Gastrocnemius medialis (tissue), 4 donors: ENCODE measurements at regions not wholly inside any gene's neighbourhood (a gene's known extent, or its start where the extent isn't known, plus 50 kb on each side); places are given as distances from the start of the nearest gene placed in this dataset.

ENCODE experiments used
- ATAC-seq, 2 donors: fragments of 150-250 bp; one replicate each; pipeline ENCODE4 v1.9.1; 2016
- DNase-seq, 2 donors: peaks; one replicate each; pipeline ENCODE4 v3.0.0-alpha.2; 2019
- H3K27ac ChIP-seq, 4 donors: fragments of 200-600 bp; sonication (generic); 1 replicate in 1 of 4; 2 replicates in 3 of 4; pipeline ENCODE4 v1.5.1; 2016 to 2018; ENCODE audit warnings: mild to moderate bottlenecking in 2 of 4, moderate library complexity in 1 of 4
- H3K27me3 ChIP-seq, 3 donors: fragments of 200-600 bp; sonication (generic) in 2 of 3; 1 replicate in 1 of 3; 2 replicates in 2 of 3; pipeline versions ENCODE4 v1.5.1 to v1.6.0; 2016 to 2019; ENCODE audit warnings: mild to moderate bottlenecking in 1 of 3, moderate library complexity in 1 of 3
- H3K36me3 ChIP-seq, 2 donors: fragments of 200-600 bp; sonication (generic) in 1 of 2; one replicate each; pipeline ENCODE4 v1.5.1; 2017 to 2018
- H3K4me1 ChIP-seq, 2 donors: fragments of 200-600 bp; sonication (generic) in 1 of 2; one replicate each; pipeline ENCODE4 v1.5.1; 2016 to 2017; ENCODE audit warnings: mild to moderate bottlenecking in 2 of 2
- H3K4me3 ChIP-seq, 4 donors: fragments of 200-600 bp; sonication (generic) in 3 of 4; 1 replicate in 1 of 4; 2 replicates in 3 of 4; pipeline ENCODE4 v1.5.1; 2016 to 2019; ENCODE audit warnings: mild to moderate bottlenecking in 2 of 4
- H3K9me3 ChIP-seq, 3 donors: fragments of 200-600 bp; sonication (generic) in 2 of 3; 1 replicate in 1 of 3; 2 replicates in 2 of 3; pipeline ENCODE4 v1.5.1; 2016 to 2019
- POLR2A ChIP-seq, 2 donors: fragments of 450-650 bp; IDR thresholded peaks; one replicate each; pipeline ENCODE4 v1.6.1; 2017; ENCODE audit warnings: antibody characterized with exemption in 2 of 2, mild to moderate bottlenecking in 2 of 2, moderate library complexity in 2 of 2
- in situ Hi-C, 4 donors: fragments of 200-750 bp; cut with MboI; loops; one replicate each; pipeline versions ENCODE4 v1.15.0 to v1.8.0; 2017; ENCODE audit warnings: low sequenced_read_pairs in 4 of 4
- intact Hi-C: fragments of 100-400 bp; cut with DNase I; formaldehyde crosslinking; loops from one replicate; pipeline ENCODE4 v1.15.1; 2023; ENCODE audit warnings: low total_unique reads
- TF ChIP-seq, protein P1 (sequence below), 5 experiments: fragments of 450-650 bp in 3 of 5; fragments of 200-600 bp in 2 of 5; sonication (generic) in 2 of 5; IDR thresholded peaks in 4 of 5; conservative IDR thresholded peaks in 1 of 5; 1 replicate in 4 of 5; 2 replicates in 1 of 5; pipeline ENCODE4 v1.5.1; 2016 to 2019; ENCODE audit warnings: antibody characterized with exemption in 5 of 5, mild to moderate bottlenecking in 3 of 5, moderate library complexity in 3 of 5

GRCh38 chr2:57886161-57886786 is 160.3 kb upstream of the VRK2 start:
- H3K27me3 ChIP-seq: no peaks in the 10 kb centered on the region
- no peaks in the 10 kb centered on the region for H3K4me1 ChIP-seq
- no peak overlapping the region for H3K27ac ChIP-seq
- H3K4me3 ChIP-seq: no peak overlapping the region
- ATAC-seq: no peak
- no peaks in the 10 kb centered on the region for H3K36me3 ChIP-seq
- TF ChIP-seq, protein P1, sequence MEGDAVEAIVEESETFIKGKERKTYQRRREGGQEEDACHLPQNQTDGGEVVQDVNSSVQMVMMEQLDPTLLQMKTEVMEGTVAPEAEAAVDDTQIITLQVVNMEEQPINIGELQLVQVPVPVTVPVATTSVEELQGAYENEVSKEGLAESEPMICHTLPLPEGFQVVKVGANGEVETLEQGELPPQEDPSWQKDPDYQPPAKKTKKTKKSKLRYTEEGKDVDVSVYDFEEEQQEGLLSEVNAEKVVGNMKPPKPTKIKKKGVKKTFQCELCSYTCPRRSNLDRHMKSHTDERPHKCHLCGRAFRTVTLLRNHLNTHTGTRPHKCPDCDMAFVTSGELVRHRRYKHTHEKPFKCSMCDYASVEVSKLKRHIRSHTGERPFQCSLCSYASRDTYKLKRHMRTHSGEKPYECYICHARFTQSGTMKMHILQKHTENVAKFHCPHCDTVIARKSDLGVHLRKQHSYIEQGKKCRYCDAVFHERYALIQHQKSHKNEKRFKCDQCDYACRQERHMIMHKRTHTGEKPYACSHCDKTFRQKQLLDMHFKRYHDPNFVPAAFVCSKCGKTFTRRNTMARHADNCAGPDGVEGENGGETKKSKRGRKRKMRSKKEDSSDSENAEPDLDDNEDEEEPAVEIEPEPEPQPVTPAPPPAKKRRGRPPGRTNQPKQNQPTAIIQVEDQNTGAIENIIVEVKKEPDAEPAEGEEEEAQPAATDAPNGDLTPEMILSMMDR (IDR thresholded peaks at IDR 0.05 in 4 of 5, conservative IDR thresholded peaks at IDR 0.05 in 1 of 5): no peak
- TF ChIP-seq POLR2A (IDR thresholded peaks at IDR 0.05): no peak
- no peak for DNase-seq
- in situ Hi-C loops: no loop called here
- intact Hi-C loops: no loop called here
- no peaks in the 10 kb centered on the region for H3K9me3 ChIP-seq

GRCh38 chr2:57888463-57888862 is 158.1 kb upstream of the VRK2 start:
- ATAC-seq: no peak
- Histone ChIP-seq H3K27me3 (no peaks in the 10 kb centered on the region), H3K9me3 (no peaks in the 10 kb centered on the region), H3K4me3 (no peak overlapping the region), H3K36me3 (no peaks in the 10 kb centered on the region), H3K27ac (no peak overlapping the region), H3K4me1 (no peaks in the 10 kb centered on the region)
- intact Hi-C loops (no loop called here), in situ Hi-C loops (no loop called here)
- no peak for DNase-seq
- TF ChIP-seq, protein P1 (IDR thresholded peaks at IDR 0.05 in 4 of 5, conservative IDR thresholded peaks at IDR 0.05 in 1 of 5): no peak
- no peak for TF ChIP-seq POLR2A (IDR thresholded peaks at IDR 0.05)

DNA sequence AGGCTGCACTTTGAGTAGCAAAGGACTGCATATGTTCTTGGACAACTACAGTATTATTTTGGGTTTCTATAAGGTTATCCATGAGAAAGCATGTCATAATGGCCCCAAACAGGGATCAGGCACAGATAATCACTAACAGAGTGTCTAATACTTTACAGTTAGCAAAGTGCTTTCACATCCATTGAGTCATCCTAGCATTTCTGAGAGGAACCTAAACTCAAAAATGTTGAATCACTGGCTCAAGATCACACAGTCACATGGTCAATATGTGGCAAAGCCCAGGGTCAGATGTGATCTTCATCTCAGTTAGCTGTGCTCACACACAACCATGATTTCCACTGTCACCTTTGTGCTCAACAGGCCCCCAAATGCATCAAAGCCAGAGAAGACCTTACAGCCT is 156.1 kb upstream of the VRK2 start:
- intact Hi-C loops: no loop called here
- Histone ChIP-seq H3K4me1 (no peaks in the 10 kb centered on the region), H3K36me3 (no peaks in the 10 kb centered on the region), H3K4me3 (no peak overlapping the region), H3K9me3 (no peaks in the 10 kb centered on the region), H3K27ac (no peak overlapping the region), H3K27me3 (no peaks in the 10 kb centered on the region)
- in situ Hi-C loops: no loop called here
- TF ChIP-seq POLR2A (IDR thresholded peaks at IDR 0.05): no peak
- ATAC-seq (no peak), DNase-seq (no peak)

DNA sequence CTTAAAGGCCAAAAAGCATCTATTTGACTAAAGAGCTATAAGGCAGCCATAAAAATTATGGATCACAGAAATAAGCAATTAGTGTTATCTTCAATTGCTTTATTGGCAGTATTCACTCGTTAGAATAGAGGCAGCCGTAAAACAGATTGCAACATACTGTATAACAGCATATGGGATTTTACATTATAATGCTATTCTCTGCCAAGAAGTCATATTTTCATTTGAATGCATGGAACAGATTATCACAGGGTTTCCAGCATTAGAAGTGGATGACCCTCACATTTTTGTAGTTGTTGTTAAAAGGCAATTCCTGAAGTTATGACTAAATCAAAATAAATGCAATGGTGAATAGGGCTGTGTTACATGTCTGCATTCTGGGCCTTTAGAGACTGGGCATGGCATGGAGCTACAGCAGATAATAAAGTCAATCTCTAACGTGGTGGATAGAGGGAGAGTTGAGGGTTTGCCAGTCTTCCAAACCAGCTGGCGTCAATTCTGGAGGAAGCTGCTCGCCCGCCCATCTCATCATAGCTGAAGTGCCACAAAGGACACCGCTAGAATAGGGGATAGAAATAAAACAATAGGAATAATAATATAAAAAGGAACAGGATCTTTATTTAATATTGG is 155.4 kb upstream of the VRK2 start:
- H3K4me3 ChIP-seq: no peak overlapping the region
- H3K4me1 ChIP-seq: no peaks in the 10 kb centered on the region
- TF ChIP-seq, protein P1 (IDR thresholded peaks at IDR 0.05 in 4 of 5, conservative IDR thresholded peaks at IDR 0.05 in 1 of 5): no peak
- no peak for TF ChIP-seq POLR2A (IDR thresholded peaks at IDR 0.05)
- no peak overlapping the region for H3K27ac ChIP-seq
- in situ Hi-C loops: no loop called here
- no peaks in the 10 kb centered on the region for H3K36me3 ChIP-seq
- H3K27me3 ChIP-seq: no peaks in the 10 kb centered on the region
- intact Hi-C loops: no loop called here
- DNase-seq (no peak), ATAC-seq (no peak)
- H3K9me3 ChIP-seq: no peaks in the 10 kb centered on the region

GRCh38 chr2:57892920-57893319 is 153.7 kb upstream of the VRK2 start:
- DNase-seq: no peak
- no peaks in the 10 kb centered on the region for H3K4me1 ChIP-seq
- no peak overlapping the region for H3K4me3 ChIP-seq
- no peaks in the 10 kb centered on the region for H3K36me3 ChIP-seq
- no peaks in the 10 kb centered on the region for H3K27me3 ChIP-seq
- H3K27ac ChIP-seq: no peak overlapping the region
- H3K9me3 ChIP-seq: no peaks in the 10 kb centered on the region
- in situ Hi-C loops (no loop called here), intact Hi-C loops (no loop called here)
- TF ChIP-seq, protein P1 (IDR thresholded peaks at IDR 0.05 in 4 of 5, conservative IDR thresholded peaks at IDR 0.05 in 1 of 5): no peak
- no peak for TF ChIP-seq POLR2A (IDR thresholded peaks at IDR 0.05)
- ATAC-seq: no peak
